ENCODE measurements at regions not wholly inside any gene's neighbourhood (a gene's known extent, or its start where the extent isn't known, plus 50 kb on each side); places are given as distances from the start of the nearest gene placed in this dataset.
"Not testable (repeated sequence)": the region's sequence is repeated elsewhere in the genome, so short reads cannot be mapped to it uniquely, and the experiment has no call there.

DNA sequence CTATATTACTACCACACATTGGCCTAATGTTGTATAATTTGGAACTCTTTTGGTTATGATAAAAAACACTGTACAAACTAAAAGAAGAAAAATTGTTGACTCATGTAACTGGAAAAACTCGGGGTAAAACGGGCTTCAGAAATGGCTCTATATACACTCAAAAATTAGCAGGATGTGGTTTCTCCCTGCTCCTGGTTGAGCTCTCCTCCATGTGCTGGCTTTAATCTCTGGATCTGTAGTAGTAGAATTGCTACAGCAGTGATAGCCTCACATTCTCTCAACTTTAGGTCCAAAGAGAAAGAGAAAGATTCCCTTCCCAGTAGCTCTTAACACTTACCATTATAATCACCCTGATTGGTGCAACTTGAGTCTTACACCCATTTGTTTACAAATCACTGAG lies 274.9 kb upstream of the GALNT5 start:
- intact Hi-C loops (cut with DNase I), result no loop called here
- DNase-seq (no peak), ATAC-seq (no peak)

- no peak for DNase-seq
- intact Hi-C loops (cut with DNase I), result no loop called here
- no peak for ATAC-seq
Observed at GRCh38 chr2:156986339-156986988, 271.0 kb upstream of the GALNT5 start.

DNA sequence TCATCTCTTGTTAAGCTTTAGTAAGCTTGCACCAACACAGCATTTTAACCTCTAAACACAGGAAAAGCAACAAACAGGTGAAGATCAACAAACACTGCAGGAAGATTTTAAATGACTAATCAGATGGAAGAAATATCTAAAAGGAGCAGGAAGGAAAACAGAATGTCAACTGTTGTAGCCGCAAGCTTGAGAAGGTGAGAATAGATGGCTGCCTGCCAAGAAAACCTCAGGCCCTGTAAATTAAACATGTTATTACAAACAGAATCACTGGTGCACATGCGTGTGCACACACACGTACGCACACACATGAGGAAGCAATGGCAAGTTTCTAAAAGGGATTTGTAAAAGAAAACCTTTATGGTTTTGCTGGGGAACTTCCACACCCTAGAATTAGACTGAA lies 257.8 kb upstream of the GALNT5 start:
- DNase-seq, result no peak
- no peak for ATAC-seq
- intact Hi-C loops (cut with DNase I), result no loop called here

DNA sequence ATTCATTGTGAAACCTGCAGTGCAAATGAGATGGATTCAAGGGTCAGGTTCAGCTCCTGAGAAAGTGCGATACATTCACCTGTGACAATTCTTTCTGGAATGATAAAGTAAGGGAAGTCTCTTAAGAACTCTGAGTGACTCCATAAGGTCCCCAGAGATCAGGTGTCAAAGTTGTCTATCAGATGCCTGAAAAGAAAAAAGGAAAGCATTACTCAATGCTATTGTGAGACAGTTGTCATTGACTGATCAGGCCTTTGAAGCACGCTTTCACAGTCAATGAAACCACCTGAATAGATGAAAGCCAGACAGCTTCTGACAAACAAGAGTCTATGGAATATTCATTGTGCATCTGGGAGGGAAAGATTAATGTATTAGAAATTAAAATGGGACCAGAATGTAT lies 252.7 kb upstream of the GALNT5 start:
- intact Hi-C loops (cut with DNase I), result no loop called here
- ATAC-seq, result no peak

DNA sequence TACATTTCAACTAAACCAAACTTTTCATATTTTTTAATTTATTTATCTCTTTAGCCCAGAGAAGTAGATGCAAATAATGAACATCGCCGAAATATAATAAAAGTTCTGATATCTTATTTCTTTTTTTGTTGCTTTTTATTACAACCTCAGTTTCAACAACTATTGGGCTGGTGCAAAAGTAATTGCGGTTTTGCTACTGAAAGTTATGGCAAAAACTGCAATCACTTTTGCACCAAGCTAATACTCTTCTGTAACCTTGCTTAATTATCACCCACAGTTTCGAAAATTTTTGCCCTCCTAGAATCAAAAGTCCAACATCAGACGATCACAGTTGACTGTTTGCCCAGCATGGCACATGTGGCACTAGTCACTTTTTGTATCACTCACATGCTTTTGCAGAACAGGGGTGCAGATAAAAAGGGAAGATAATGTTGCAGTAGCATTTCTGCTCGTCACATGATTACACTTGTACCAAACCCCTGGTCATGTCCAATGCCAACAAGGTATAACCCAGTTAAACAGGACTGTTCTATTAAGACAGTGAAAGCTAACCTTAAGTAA lies 242.4 kb upstream of the GALNT5 start:
- intact Hi-C loops (cut with DNase I), result no loop called here
- DNase-seq, result no peak

More for the DNA sequence above, 252.7 kb upstream of the GALNT5 start:
- DNase-seq, result no peak

GRCh38 chr2:157023264-157023663 lies 234.2 kb upstream of the GALNT5 start:
- DNase-seq; ATAC-seq; intact Hi-C loops (cut with DNase I): not testable (repeated sequence)

More for the DNA sequence above, 242.4 kb upstream of the GALNT5 start:
- ATAC-seq, result no peak

GRCh38 chr2:157024129-157024528 lies 233.4 kb upstream of the GALNT5 start:
- no peak for DNase-seq
- intact Hi-C loops (cut with DNase I), result no loop called here
- ATAC-seq, result no peak

DNA sequence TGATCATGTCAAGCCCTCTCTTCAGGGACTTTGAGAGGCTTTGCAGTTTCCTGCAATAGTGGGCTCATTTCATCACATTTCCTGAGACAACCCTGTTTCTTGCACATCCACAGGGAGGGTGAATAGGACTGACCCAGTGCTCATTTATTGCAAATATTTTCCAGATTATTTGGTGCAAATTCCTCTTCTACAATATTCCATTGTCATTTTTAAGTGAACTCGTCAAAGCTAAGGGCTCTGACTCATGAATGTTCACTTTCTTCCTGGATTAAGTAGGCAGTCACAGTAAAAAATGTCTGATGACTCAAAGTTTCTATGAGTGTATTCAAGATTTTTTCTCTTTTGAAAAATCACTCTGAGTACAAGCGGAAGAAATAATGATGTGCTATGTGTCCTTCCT lies 225.5 kb upstream of the GALNT5 start:
- peak in 1 of 2 donors; percentile 31 for ATAC-seq
- no peak for DNase-seq
- intact Hi-C loops (cut with DNase I), result no loop called here

- intact Hi-C loops (cut with DNase I), result no loop called here
- ATAC-seq (no peak), DNase-seq (no peak)
Observed at GRCh38 chr2:157036726-157037125, 220.8 kb upstream of the GALNT5 start.

DNA sequence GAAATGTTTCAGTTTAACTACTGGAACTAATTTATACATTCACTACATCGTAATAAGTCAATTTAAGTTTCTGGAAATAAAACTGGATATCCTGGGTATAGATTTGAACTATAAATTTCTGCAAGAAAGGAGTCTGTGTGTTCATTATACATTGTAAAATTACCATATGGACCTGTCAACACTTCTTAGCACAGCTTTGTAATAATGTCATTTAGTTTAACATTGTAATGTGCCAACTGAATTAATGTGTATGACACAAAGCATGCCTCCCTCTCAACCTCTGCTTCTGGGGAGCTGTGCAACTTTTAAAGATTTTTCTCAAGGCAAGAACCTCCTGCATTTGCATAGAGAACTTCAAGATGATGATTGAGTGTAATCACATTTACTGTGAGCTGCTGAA lies 213.7 kb upstream of the GALNT5 start:
- intact Hi-C loops (cut with DNase I), result no loop called here
- DNase-seq (no peak), ATAC-seq (no peak)

GRCh38 chr2:157046396-157046795 lies 211.1 kb upstream of the GALNT5 start:
- intact Hi-C loops (cut with DNase I), result no loop called here
- ATAC-seq, result no peak
- no peak for DNase-seq

DNA sequence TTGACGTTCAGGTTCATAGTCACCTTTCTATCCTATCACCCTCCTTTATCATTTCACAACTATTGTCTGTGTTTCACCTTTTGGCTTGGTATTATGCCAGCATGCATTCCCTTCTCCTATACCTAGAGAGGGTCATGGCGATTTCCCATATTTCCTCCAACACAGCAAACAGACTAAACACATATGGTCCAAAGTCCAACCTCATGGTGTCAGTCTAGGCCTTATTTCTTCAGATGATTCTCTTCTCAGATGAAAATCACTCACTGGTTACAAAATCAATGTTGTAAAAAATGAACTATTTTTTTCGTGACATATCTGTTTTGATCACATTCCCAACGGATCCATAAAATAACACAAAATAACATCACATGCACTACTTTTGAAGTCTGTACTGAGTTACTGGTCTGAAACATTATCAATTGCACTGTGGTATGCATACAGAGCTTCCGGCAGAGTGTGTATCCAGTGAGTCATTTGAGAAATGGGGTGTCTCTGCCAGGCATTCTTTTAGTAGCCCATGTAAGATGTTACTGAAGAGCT lies 204.8 kb upstream of the GALNT5 start:
- DNase-seq, result no peak
- intact Hi-C loops (cut with DNase I), result no loop called here
- ATAC-seq, result peak; percentile 38 to 65

- no peak for ATAC-seq
- intact Hi-C loops (cut with DNase I), result no loop called here
- DNase-seq, result no peak
Observed at GRCh38 chr2:157053876-157054275, 203.6 kb upstream of the GALNT5 start.

- DNase-seq, result no peak
- intact Hi-C loops (cut with DNase I), result no loop called here
- ATAC-seq, result no peak
Observed at GRCh38 chr2:157055660-157056199, 201.8 kb upstream of the GALNT5 start.

- DNase-seq (no peak), ATAC-seq (peak in 1 of 2 donors; percentile 31)
- intact Hi-C loops (cut with DNase I), result no loop called here
Observed at GRCh38 chr2:157056200-157056676, 201.3 kb upstream of the GALNT5 start.

DNA sequence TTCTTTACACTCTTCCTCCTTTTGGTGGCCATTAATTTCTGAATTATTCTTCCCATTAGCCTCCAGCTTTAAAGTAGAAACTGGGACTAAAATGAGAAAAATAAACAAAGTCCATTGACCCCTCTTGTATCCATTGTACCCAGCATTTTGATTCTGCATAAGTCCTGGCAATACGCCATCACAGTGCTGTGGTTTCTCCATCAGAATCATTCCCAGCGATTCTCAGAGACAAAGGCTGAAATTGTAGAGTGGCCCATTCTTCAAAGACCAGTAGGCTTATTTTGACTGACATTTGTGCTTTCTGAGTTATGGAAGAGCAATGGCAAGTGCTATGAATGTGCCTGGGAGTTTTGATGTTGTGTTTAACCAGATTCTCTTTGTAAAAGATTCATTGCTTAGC lies 199.3 kb upstream of the GALNT5 start:
- ATAC-seq, result no peak
- intact Hi-C loops (cut with DNase I), result no loop called here
- DNase-seq, result no peak

- no peak for DNase-seq
- intact Hi-C loops (cut with DNase I), result no loop called here
- no peak for ATAC-seq
Observed at GRCh38 chr2:157059036-157059435, 198.5 kb upstream of the GALNT5 start.

DNA sequence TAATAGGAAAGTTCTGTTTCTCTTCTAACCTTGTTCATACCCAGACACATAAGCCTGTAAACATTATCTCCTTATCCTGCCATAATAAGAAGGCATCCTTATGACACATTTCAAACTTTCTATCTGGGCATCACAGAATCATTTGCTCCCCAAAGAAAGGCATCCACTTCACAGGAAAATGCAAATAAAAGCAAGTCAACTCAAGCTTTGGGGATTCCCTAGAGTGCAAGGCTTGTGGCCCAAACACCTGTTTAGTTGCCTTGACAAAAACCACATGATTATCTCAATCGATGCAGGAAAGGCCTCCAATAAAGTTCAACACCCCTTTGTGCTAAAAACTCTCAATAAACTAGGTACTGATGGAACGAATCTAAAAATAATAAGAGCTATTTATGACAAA lies 195.7 kb upstream of the GALNT5 start:
- DNase-seq (no peak), ATAC-seq (no peak)
- intact Hi-C loops (cut with DNase I), result no loop called here

GRCh38 chr2:157067562-157067961 lies 189.9 kb upstream of the GALNT5 start:
- intact Hi-C loops (cut with DNase I), result no loop called here
- DNase-seq (no peak), ATAC-seq (no peak)

DNA sequence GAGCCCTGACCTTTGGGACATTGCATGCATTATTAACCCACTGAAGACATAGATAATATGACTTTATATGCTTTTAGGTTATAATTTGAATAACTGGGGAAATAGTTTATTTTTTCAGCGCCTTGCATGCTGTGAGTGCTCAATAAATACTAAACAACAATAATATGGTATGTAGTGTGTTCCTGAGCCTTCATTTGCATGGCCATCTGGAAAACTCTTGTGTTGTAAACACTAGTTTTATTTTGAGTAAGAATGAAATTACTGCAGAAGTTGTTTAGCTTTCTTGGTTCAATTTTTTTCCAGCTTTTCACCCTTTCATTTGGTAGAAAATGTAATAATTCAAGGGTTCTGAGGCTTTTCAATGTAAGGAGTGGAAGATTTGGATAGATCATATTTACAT lies 189.3 kb upstream of the GALNT5 start:
- ATAC-seq, result no peak
- DNase-seq, result no peak
- intact Hi-C loops (cut with DNase I), result no loop called here

GRCh38 chr2:157075924-157076323 lies 181.6 kb upstream of the GALNT5 start:
- intact Hi-C loops (cut with DNase I), result no loop called here
- ATAC-seq (no peak), DNase-seq (no peak)
